H9 (cell line): ENCODE measurements at regions not wholly inside any gene's neighbourhood (a gene's known extent, or its start where the extent isn't known, plus 50 kb on each side); places are given as distances from the start of the nearest gene placed in this dataset.

Experiments
- DNase-seq: peaks from one replicate; pipeline ENCODE4 v3.0.0-alpha.2; 2017
- H2AFZ ChIP-seq: one replicate; pipeline ENCODE4 v1.6.1; 2013; ENCODE audit warnings: mild to moderate bottlenecking, low read length, control low read depth, moderate library complexity
- H2AK5ac ChIP-seq: 2 replicates; pipeline ENCODE4 v1.6.1; 2013; ENCODE audit warnings: low read length, control low read depth, mixed read lengths; ENCODE audit not compliant: insufficient read length
- H2BK120ac ChIP-seq: one replicate; pipeline ENCODE4 v1.6.1; 2013; ENCODE audit warnings: low read depth, mild to moderate bottlenecking, low read length, control low read depth, inconsistent platforms; ENCODE audit not compliant: poor library complexity, severe bottlenecking
- H2BK12ac ChIP-seq: 2 replicates; pipeline ENCODE4 v1.6.1; 2013; ENCODE audit warnings: low read length, control low read depth, mixed read lengths, low read depth; ENCODE audit not compliant: insufficient read length
- H2BK15ac ChIP-seq: 2 replicates; pipeline ENCODE4 v1.6.1; 2013; ENCODE audit warnings: low read depth, low read length, control low read depth
- H2BK20ac ChIP-seq: one replicate; pipeline ENCODE4 v1.6.1; 2013; ENCODE audit warnings: low read depth, mild to moderate bottlenecking, low read length, control low read depth, inconsistent platforms; ENCODE audit not compliant: poor library complexity, severe bottlenecking
- H2BK5ac ChIP-seq: 2 replicates; pipeline ENCODE4 v1.6.1; 2013; ENCODE audit warnings: low read length, control low read depth, mixed read lengths; ENCODE audit not compliant: insufficient read length
- H3K14ac ChIP-seq: 2 replicates; pipeline ENCODE4 v1.6.1; 2013; ENCODE audit warnings: low read length, control low read depth; ENCODE audit not compliant: insufficient read depth
- H3K18ac ChIP-seq: 2 replicates; pipeline ENCODE4 v1.6.1; 2013; ENCODE audit warnings: low read depth, mild to moderate bottlenecking, mixed read lengths, low read length, control low read depth; ENCODE audit not compliant: insufficient read length
- H3K23ac ChIP-seq: 2 replicates; pipeline ENCODE4 v1.6.1; 2013; ENCODE audit warnings: low read length, control low read depth, mixed read lengths, low read depth; ENCODE audit not compliant: insufficient read length
- H3K23me2 ChIP-seq: 2 replicates; pipeline ENCODE4 v1.6.1; 2013; ENCODE audit warnings: low read depth, mild to moderate bottlenecking, mixed read lengths, low read length, control low read depth; ENCODE audit not compliant: insufficient read length, poor library complexity, severe bottlenecking
- H3K27ac ChIP-seq: 2 replicates; pipeline ENCODE4 v1.5.1; 2013; ENCODE audit warnings: low read length, control low read depth, mixed read lengths, low read depth; ENCODE audit not compliant: insufficient read length
- H3K27me3 ChIP-seq: 2 replicates; pipeline ENCODE4 v1.6.1; 2013; ENCODE audit warnings: low read length, control low read depth, inconsistent platforms; ENCODE audit not compliant: insufficient read depth
- H3K4ac ChIP-seq: 2 replicates; pipeline ENCODE4 v1.6.1; 2013; ENCODE audit warnings: low read depth, mild to moderate bottlenecking, control low read depth, inconsistent platforms, low read length, moderate library complexity
- H3K4me1 ChIP-seq: 2 replicates; pipeline ENCODE4 v1.6.1; 2013; ENCODE audit warnings: low read length, control low read depth, inconsistent platforms; ENCODE audit not compliant: insufficient read depth
- H3K4me2 ChIP-seq: 2 replicates; pipeline ENCODE4 v1.6.1; 2013; ENCODE audit warnings: low read length, control low read depth, mixed read lengths; ENCODE audit not compliant: insufficient read length, insufficient read depth
- H3K56ac ChIP-seq: 2 replicates; pipeline ENCODE4 v1.6.1; 2013; ENCODE audit warnings: low read depth, mild to moderate bottlenecking, mixed read lengths, low read length, control low read depth; ENCODE audit not compliant: insufficient read length
- H3K79me1 ChIP-seq: 2 replicates; pipeline ENCODE4 v1.6.1; 2013; ENCODE audit warnings: low read depth, mild to moderate bottlenecking, moderate library complexity, low read length, control low read depth, inconsistent platforms; ENCODE audit not compliant: insufficient read depth, poor library complexity, severe bottlenecking
- H3K79me2 ChIP-seq: 2 replicates; pipeline ENCODE4 v1.6.1; 2013; ENCODE audit warnings: low read length, control low read depth, inconsistent platforms; ENCODE audit not compliant: insufficient read depth
- H3K9ac ChIP-seq: 2 replicates; pipeline ENCODE4 v1.6.1; 2013; ENCODE audit warnings: low read length, control low read depth, mixed read lengths; ENCODE audit not compliant: insufficient read length; ENCODE audit errors: extremely low read depth
- H3K9me3 ChIP-seq: one replicate; pipeline ENCODE4 v1.6.1; 2013; ENCODE audit warnings: low read depth, low read length, inconsistent platforms; ENCODE audit not compliant: control insufficient read depth
- H3T11ph ChIP-seq: one replicate; pipeline ENCODE4 v1.6.1; 2013; ENCODE audit warnings: mild to moderate bottlenecking, low read length, control low read depth, inconsistent platforms
- H4K20me1 ChIP-seq: one replicate; pipeline ENCODE4 v1.6.1; 2013; ENCODE audit not compliant: control insufficient read depth, insufficient read length, insufficient read depth
- H4K5ac ChIP-seq: 2 replicates; pipeline ENCODE4 v1.6.1; 2013; ENCODE audit warnings: low read depth, mild to moderate bottlenecking, mixed read lengths, low read length, control low read depth; ENCODE audit not compliant: insufficient read length
- H4K8ac ChIP-seq: replicated peaks from 2 replicates; pipeline ENCODE4 v1.6.1; 2013; ENCODE audit warnings: low read length, control low read depth, mixed read lengths, low read depth; ENCODE audit not compliant: insufficient read length
- H4K91ac ChIP-seq: 2 replicates; pipeline ENCODE4 v1.6.1; 2013; ENCODE audit warnings: low read depth, mild to moderate bottlenecking, moderate library complexity, mixed read lengths, low read length, control low read depth; ENCODE audit not compliant: insufficient read length
- H3K27ac Mint-ChIP-seq, 3 experiments: 2 replicates in 2 of 3; 3 replicates in 1 of 3; pipeline ENCODE4 v1.8.0; 2020 to 2021; ENCODE audit warnings: mixed read lengths in 3 of 3, mild to moderate bottlenecking in 1 of 3, moderate library complexity in 1 of 3
- H3K27me3 Mint-ChIP-seq: 2 replicates; pipeline ENCODE4 v1.8.0; 2021; ENCODE audit warnings: low read depth, mild to moderate bottlenecking, moderate library complexity, mixed read lengths
- H3K36me3 Mint-ChIP-seq, 3 experiments: 2 replicates in 2 of 3; 3 replicates in 1 of 3; pipeline ENCODE4 v1.8.0; 2020 to 2021; ENCODE audit warnings: low read depth in 3 of 3, mixed read lengths in 3 of 3; ENCODE audit not compliant: insufficient read depth in 1 of 3
- H3K4me1 Mint-ChIP-seq, 2 experiments: 2 replicates each; pipeline ENCODE4 v1.8.0; 2020; ENCODE audit warnings: mixed read lengths in 2 of 2
- H3K4me3 Mint-ChIP-seq, 2 experiments: 2 replicates in 1 of 2; 3 replicates in 1 of 2; pipeline ENCODE4 v1.8.0; 2020 to 2021; ENCODE audit warnings: mild to moderate bottlenecking in 2 of 2, mixed read lengths in 2 of 2, moderate library complexity in 1 of 2
- H3K9me3 Mint-ChIP-seq, 2 experiments: 2 replicates in 1 of 2; 3 replicates in 1 of 2; pipeline ENCODE4 v1.8.0; 2020; ENCODE audit warnings: mild to moderate bottlenecking in 2 of 2, mixed read lengths in 2 of 2, moderate library complexity in 1 of 2
- CTCF ChIP-seq: fragments of 200-600 bp; sonication (generic); conservative IDR thresholded peaks from 3 replicates; pipeline ENCODE4 v1.8.0; 2021; ENCODE audit warnings: antibody characterized with exemption, mild to moderate bottlenecking
- WGBS: extraction: QIAGEN DNeasy Blood & Tissue Kit; methylation state at CpG from one replicate; pipeline ENCODE4 v1.1.7; 2013; ENCODE audit warnings: missing lambda C conversion rate, low lambda C conversion rate, mixed read lengths; ENCODE audit not compliant: insufficient read length; ENCODE audit errors: extremely low coverage; 5-methylcytosine and 5-hydroxymethylcytosine counted together

- no peak overlapping the region for H3K18ac ChIP-seq
- no peak overlapping the region for H3K27ac ChIP-seq
- H3K4me1 ChIP-seq: no peaks in the 10 kb centered on the region
- no peak overlapping the region for H3K4me2 ChIP-seq
- no peak overlapping the region for H3T11ph ChIP-seq
- no peak overlapping the region for H3K27ac Mint-ChIP-seq
- DNase-seq: no peak
- H3K23me2 ChIP-seq: no peaks in the 10 kb centered on the region
- H4K5ac ChIP-seq: no peak overlapping the region
- no peaks in the 10 kb centered on the region; a peak in 1 of 5 replicates for H3K9me3 Mint-ChIP-seq
- no peak overlapping the region for H3K14ac ChIP-seq
- H3K27me3 Mint-ChIP-seq: no peaks in the 10 kb centered on the region; the same call in 1 of the 2 replicates
- H2BK15ac ChIP-seq: no peak overlapping the region
- no peak overlapping the region for H2BK5ac ChIP-seq
- no peak overlapping the region for H3K23ac ChIP-seq
- no peaks in the 10 kb centered on the region for H3K27me3 ChIP-seq
- no peaks in the 10 kb centered on the region for H3K79me1 ChIP-seq
- peaks cover 0 to 2% (median 0%) of the 10 kb centered on the region in 3 experiments; a peak in 1 of 7 replicates for H3K36me3 Mint-ChIP-seq
- H2BK20ac ChIP-seq: no peak overlapping the region
- H3K56ac ChIP-seq: no peak overlapping the region
- H3K9me3 ChIP-seq: no peaks in the 10 kb centered on the region
- H3K79me2 ChIP-seq: no peaks in the 10 kb centered on the region
- no peaks in the 10 kb centered on the region for H4K20me1 ChIP-seq
- no peak overlapping the region for H4K91ac ChIP-seq
- peaks cover 2 to 5% of the 10 kb centered on the region in 2 experiments; a peak in 2 of 4 replicates for H3K4me1 Mint-ChIP-seq
- TF ChIP-seq CTCF: no peak
- H2AFZ ChIP-seq: no peak overlapping the region
- WGBS: no CpG with 5 or more reads among the region's 4 CpGs
- H3K4me3 Mint-ChIP-seq: no peak overlapping the region
- H2BK12ac ChIP-seq: no peak overlapping the region
- no peak overlapping the region for H4K8ac ChIP-seq
- no peak overlapping the region for H3K9ac ChIP-seq
- H2BK120ac ChIP-seq: no peak overlapping the region
- H3K4ac ChIP-seq: no peak overlapping the region
- H2AK5ac ChIP-seq: no peak overlapping the region
Observed at GRCh38 chr3:61414456-61414855, 146.9 kb upstream of the PTPRG start.
